HCT116 (cell line): ENCODE measurements at regions not wholly inside any gene's neighbourhood (a gene's known extent, or its start where the extent isn't known, plus 50 kb on each side); places are given as distances from the start of the nearest gene placed in this dataset.

Source experiments
- ATAC-seq: fragments of 200-7000 bp; cut with Tn5 transposase; 2 replicates; pipeline ENCODE4 v1.9.1; 2020; ENCODE audit warnings: mild to moderate bottlenecking, moderate library complexity
- BruUV-seq: library from RNA; stranded (reverse); fragments of 400-500 nt; replicated peaks from 2 replicates; lab custom pipeline; 2021; lab: Mats Ljungman, UMichigan
- CTCF ChIA-PET: fragments of 300-600 bp; sonication (Branson Sonifier 250); formaldehyde crosslinking; loops from one replicate; lab custom pipeline; 2021; ENCODE audit warnings: antibody characterized with exemption; lab: Charles Lee
- POLR2A ChIA-PET: fragments of 300-600, 350-600 bp; sonication (Branson Sonifier 250); formaldehyde crosslinking; loops from one replicate; lab custom pipeline; 2021; ENCODE audit warnings: antibody characterized with exemption; lab: Charles Lee
- RAD21 ChIA-PET, 2 experiments: fragments of 300-600 bp; sonication (Branson Sonifier 250); formaldehyde crosslinking; loops; one replicate each; lab custom pipeline; 2023; ENCODE audit warnings: low total read pairs in 2 of 2; ENCODE audit not compliant: uncharacterized antibody in 2 of 2, unreplicated experiment in 2 of 2, low non-redundant PET in 1 of 2; lab: Charles Lee
- DNase-seq: peaks from one replicate; pipeline ENCODE4 v3.0.0-alpha.2; 2010; ENCODE audit warnings: low read depth, low spot score
- H2AFZ ChIP-seq: fragments of 200-600 bp; shearing (Covaris generic), sonication (generic); 2 replicates; pipeline ENCODE4 v1.6.1; 2017; ENCODE audit warnings: low read depth, mixed run types, mixed read lengths, antibody characterized with exemption, low read length; ENCODE audit not compliant: poor library complexity, severe bottlenecking
- H3K27ac ChIP-seq: 2 replicates; pipeline ENCODE4 v1.5.1; 2012; ENCODE audit warnings: low read depth, low read length
- H3K27me3 ChIP-seq: fragments of 200-600 bp; sonication (generic); 2 replicates; pipeline ENCODE4 v1.6.1; 2016; ENCODE audit warnings: mixed run types, low read length, mixed read lengths; ENCODE audit not compliant: insufficient read depth
- H3K36me3 ChIP-seq, 2 experiments: fragments of 200-500 bp in 1 of 2; fragments of 200-600 bp in 1 of 2; sonication (Bioruptor generic) in 1 of 2; sonication (generic) in 1 of 2; 2 replicates each; pipeline versions ENCODE4 v1.5.1 to v1.6.1; 2014 to 2016; ENCODE audit warnings: low read length in 2 of 2, inconsistent platforms in 1 of 2, mixed read lengths in 1 of 2, mixed run types in 1 of 2; ENCODE audit not compliant: insufficient read depth in 2 of 2, control insufficient read depth in 1 of 2
- H3K4me1 ChIP-seq, 2 experiments: fragments of 200-600 bp in 1 of 2; sonication (generic) in 1 of 2; 2 replicates each; pipeline versions ENCODE4 v1.5.1 to v1.6.1; 2012 to 2017; ENCODE audit warnings: low read length in 2 of 2, inconsistent platforms in 1 of 2, mild to moderate bottlenecking in 1 of 2, mixed read lengths in 1 of 2, mixed run types in 1 of 2, moderate library complexity in 1 of 2; ENCODE audit not compliant: insufficient read depth in 2 of 2, control insufficient read depth in 1 of 2
- H3K4me2 ChIP-seq: fragments of 200-600 bp; sonication (generic); 2 replicates; pipeline ENCODE4 v1.6.1; 2017; ENCODE audit warnings: mixed run types, low read length, mixed read lengths
- H3K4me3 ChIP-seq, 2 experiments: fragments of 200-600 bp in 1 of 2; sonication (generic) in 1 of 2; replicated peaks in 1 of 2; 2 replicates each; pipeline ENCODE4 v1.5.1; 2011 to 2016; ENCODE audit warnings: low read length in 2 of 2, control low read depth in 1 of 2, low read depth in 1 of 2, mild to moderate bottlenecking in 1 of 2, mixed read lengths in 1 of 2, mixed run types in 1 of 2
- H3K79me2 ChIP-seq: fragments of 200-600 bp; sonication (generic); 2 replicates; pipeline ENCODE4 v1.6.1; 2017; ENCODE audit warnings: mild to moderate bottlenecking, mixed run types, low read length, moderate library complexity, mixed read lengths; ENCODE audit not compliant: insufficient read depth
- H3K9ac ChIP-seq: fragments of 200-600 bp; sonication (generic); 2 replicates; pipeline ENCODE4 v1.6.1; 2016; ENCODE audit warnings: low read length, mixed read lengths
- H3K9me2 ChIP-seq: fragments of 200-600 bp; sonication (generic), shearing (Covaris generic); 2 replicates; pipeline ENCODE4 v1.6.1; 2017; ENCODE audit warnings: mixed run types, mild to moderate bottlenecking, moderate library complexity; ENCODE audit not compliant: insufficient read depth
- H3K9me3 ChIP-seq, 2 experiments: fragments of 200-500 bp in 1 of 2; fragments of 200-600 bp in 1 of 2; sonication (Bioruptor generic) in 1 of 2; sonication (generic) in 1 of 2; 2 replicates each; pipeline ENCODE4 v1.6.1; 2014 to 2017; ENCODE audit warnings: low read length in 2 of 2, mixed read lengths in 2 of 2, inconsistent platforms in 1 of 2, low read depth in 1 of 2, mild to moderate bottlenecking in 1 of 2, mixed run types in 1 of 2, moderate library complexity in 1 of 2; ENCODE audit not compliant: control insufficient read depth in 1 of 2, insufficient read depth in 1 of 2
- H4K20me1 ChIP-seq: fragments of 200-600 bp; sonication (generic), shearing (Covaris generic); 2 replicates; pipeline ENCODE4 v1.6.1; 2017; ENCODE audit warnings: mixed run types, mild to moderate bottlenecking, moderate library complexity; ENCODE audit not compliant: insufficient read depth
- CBX3 ChIP-seq: IDR thresholded peaks from 2 replicates; pipeline ENCODE4 v1.6.1; 2012; ENCODE audit warnings: low read depth
- ELF1 ChIP-seq: IDR thresholded peaks from 2 replicates; pipeline ENCODE4 v1.6.1; 2012; ENCODE audit warnings: low read depth, borderline replicate concordance
- FOSL1 ChIP-seq: IDR thresholded peaks from 2 replicates; pipeline ENCODE4 v1.6.1; 2012; ENCODE audit warnings: low read depth
- POLR2A ChIP-seq: IDR thresholded peaks from 2 replicates; pipeline ENCODE4 v1.7.0; 2011; ENCODE audit warnings: borderline replicate concordance; ENCODE audit not compliant: insufficient read depth, insufficient read length; ENCODE audit errors: extremely low read depth
- POLR2AphosphoS5 ChIP-seq: IDR thresholded peaks from 2 replicates; pipeline ENCODE4 v1.6.1; 2011; ENCODE audit warnings: mild to moderate bottlenecking, low read depth, low read length, moderate library complexity
- RAD21 ChIP-seq: IDR thresholded peaks from 2 replicates; pipeline ENCODE4 v1.6.1; 2012; ENCODE audit warnings: low read depth, mild to moderate bottlenecking
- SIN3A ChIP-seq: IDR thresholded peaks from 2 replicates; pipeline ENCODE4 v1.6.1; 2012; ENCODE audit warnings: low read depth
- TCF7L2 ChIP-seq: IDR thresholded peaks from 2 replicates; pipeline ENCODE4 v1.7.0; 2011; ENCODE audit warnings: borderline replicate concordance, inconsistent platforms; ENCODE audit not compliant: insufficient read depth, insufficient read length; ENCODE audit errors: extremely low read depth
- ZNF274 ChIP-seq: fragments of 200-500 bp; sonication (Bioruptor generic); IDR thresholded peaks from 2 replicates; pipeline ENCODE4 v1.6.1; 2014; ENCODE audit warnings: mild to moderate bottlenecking, low read depth, low read length, inconsistent platforms
- intact Hi-C: fragments of 100-400 bp; cut with micrococcal nuclease; formaldehyde crosslinking; loops from 2 replicates; pipeline ENCODE4 v1.10.0; 2022
- TF ChIP-seq, protein P1 (sequence below): IDR thresholded peaks from 2 replicates; pipeline ENCODE4 v1.6.1; 2012
- TF ChIP-seq, protein P2 (sequence below): IDR thresholded peaks from 2 replicates; pipeline ENCODE4 v1.6.1; 2012; ENCODE audit warnings: low read depth
- TF ChIP-seq, protein P3 (sequence below): IDR thresholded peaks from 2 replicates; pipeline ENCODE4 v1.6.1; 2011; ENCODE audit warnings: mild to moderate bottlenecking, low read length, moderate library complexity; ENCODE audit not compliant: insufficient replicate concordance; ENCODE audit errors: extremely low read depth
- TF ChIP-seq, protein P4 (sequence below), 3 experiments: fragments of 200-600 bp in 1 of 3; sonication (generic) in 1 of 3; IDR thresholded peaks in 2 of 3; conservative IDR thresholded peaks in 1 of 3; 2 replicates each; pipeline ENCODE4 v1.5.1; 2012 to 2017; ENCODE audit warnings: low read depth in 2 of 3, low read length in 2 of 3, antibody characterized with exemption in 1 of 3, borderline replicate concordance in 1 of 3, control low read depth in 1 of 3, mild to moderate bottlenecking in 1 of 3, mixed read lengths in 1 of 3, mixed run types in 1 of 3, moderate library complexity in 1 of 3; ENCODE audit not compliant: insufficient read depth in 1 of 3

DNA sequence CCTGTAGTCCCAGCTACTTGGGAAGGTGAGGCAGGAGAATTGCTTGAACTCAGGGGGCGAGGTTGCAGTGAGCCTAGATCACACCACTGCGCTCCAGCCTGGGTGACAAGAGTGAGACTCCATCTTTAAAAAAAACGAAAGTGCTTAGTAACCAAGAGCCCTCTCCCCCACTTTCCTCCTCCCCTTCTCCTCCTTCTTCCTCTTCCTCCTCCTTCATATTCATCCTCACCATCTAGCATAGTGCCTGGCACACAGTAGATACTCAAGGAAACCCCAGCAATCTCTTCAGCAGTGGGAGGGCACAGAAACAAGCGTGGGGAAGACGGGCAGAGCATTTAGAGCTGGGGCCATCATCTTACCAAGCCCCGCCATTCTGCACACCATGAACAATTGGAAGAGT is 119.4 kb upstream of the SLC45A1 start (continued):
- no peak for TF ChIP-seq SIN3A
- TF ChIP-seq, protein P1, sequence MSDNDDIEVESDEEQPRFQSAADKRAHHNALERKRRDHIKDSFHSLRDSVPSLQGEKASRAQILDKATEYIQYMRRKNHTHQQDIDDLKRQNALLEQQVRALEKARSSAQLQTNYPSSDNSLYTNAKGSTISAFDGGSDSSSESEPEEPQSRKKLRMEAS = no peak
- TF ChIP-seq, protein P2, sequence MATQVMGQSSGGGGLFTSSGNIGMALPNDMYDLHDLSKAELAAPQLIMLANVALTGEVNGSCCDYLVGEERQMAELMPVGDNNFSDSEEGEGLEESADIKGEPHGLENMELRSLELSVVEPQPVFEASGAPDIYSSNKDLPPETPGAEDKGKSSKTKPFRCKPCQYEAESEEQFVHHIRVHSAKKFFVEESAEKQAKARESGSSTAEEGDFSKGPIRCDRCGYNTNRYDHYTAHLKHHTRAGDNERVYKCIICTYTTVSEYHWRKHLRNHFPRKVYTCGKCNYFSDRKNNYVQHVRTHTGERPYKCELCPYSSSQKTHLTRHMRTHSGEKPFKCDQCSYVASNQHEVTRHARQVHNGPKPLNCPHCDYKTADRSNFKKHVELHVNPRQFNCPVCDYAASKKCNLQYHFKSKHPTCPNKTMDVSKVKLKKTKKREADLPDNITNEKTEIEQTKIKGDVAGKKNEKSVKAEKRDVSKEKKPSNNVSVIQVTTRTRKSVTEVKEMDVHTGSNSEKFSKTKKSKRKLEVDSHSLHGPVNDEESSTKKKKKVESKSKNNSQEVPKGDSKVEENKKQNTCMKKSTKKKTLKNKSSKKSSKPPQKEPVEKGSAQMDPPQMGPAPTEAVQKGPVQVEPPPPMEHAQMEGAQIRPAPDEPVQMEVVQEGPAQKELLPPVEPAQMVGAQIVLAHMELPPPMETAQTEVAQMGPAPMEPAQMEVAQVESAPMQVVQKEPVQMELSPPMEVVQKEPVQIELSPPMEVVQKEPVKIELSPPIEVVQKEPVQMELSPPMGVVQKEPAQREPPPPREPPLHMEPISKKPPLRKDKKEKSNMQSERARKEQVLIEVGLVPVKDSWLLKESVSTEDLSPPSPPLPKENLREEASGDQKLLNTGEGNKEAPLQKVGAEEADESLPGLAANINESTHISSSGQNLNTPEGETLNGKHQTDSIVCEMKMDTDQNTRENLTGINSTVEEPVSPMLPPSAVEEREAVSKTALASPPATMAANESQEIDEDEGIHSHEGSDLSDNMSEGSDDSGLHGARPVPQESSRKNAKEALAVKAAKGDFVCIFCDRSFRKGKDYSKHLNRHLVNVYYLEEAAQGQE = no peak

DNA sequence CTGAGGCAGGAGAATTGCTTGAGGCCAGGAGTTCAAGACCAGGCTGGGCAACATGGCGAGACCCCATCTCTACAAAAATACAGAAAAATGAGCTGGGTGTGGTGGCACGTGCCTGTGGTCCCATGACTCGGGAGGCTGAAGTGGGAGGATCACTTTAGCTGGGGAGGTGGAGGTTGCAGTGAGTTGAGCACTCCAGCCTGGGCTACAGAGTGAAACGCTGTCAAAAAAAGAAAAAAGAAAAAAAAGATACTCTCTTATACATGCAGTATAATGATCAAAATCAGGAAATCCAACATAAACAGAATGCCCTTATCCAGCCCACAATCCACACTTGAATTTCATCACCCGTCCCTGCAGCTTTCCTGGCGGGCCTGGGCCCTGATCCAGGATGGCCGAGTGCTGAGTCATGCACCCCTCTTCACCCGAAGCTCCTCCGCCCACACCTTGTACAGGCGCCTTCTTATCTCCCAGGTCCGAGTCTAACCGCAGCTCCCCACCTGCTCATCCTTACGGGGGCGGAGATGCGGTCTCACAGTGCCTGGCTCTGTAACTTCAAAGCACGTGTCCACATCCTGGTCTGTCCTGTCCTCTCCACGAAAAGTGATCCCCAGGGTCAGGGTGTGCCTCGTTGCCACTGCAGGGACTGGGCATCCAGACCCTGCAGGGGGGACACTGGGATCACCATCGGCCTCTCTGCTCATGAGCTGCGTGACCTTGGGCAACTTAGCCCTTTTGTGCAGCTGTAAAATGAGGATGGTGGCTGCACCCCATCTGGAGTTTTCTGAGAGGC is 120.2 kb upstream of the SLC45A1 start:
- no peak overlapping the region for H2AFZ ChIP-seq
- ChIA-PET CTCF (interaction anchor here (0.9 to 1.5 kb wide), 2 partner anchors 116 to 167 kb away, joined by 5 to 9 read pairs; no protein-coding TSS in a partner anchor), POLR2A (interaction anchor here (0.6 to 7.6 kb wide), 23 partner anchors 9 to 224 kb away, joined by 3 to 93 read pairs (median 5); partner anchors contain the start of gene ERRFI1), RAD21 (interaction anchor here (0.6 to 1.3 kb wide), 7 partner anchors 32 to 119 kb away, joined by 3 to 5 read pairs (median 3); no protein-coding TSS in a partner anchor)
- no peaks in the 10 kb centered on the region for H3K9me2 ChIP-seq
- DNase-seq (peak; percentile 97), ATAC-seq (peak; percentile 74)
- peak overlapping the region; percentile 59 for H3K4me2 ChIP-seq
- H4K20me1 ChIP-seq = no peaks in the 10 kb centered on the region
- H3K9me3 ChIP-seq = no peaks in the 10 kb centered on the region
- H3K27ac ChIP-seq = peak overlapping the region; percentile 91
- no peak overlapping the region for H3K4me3 ChIP-seq
- intact Hi-C loops = no loop called here
- peaks cover 87 to 99% of the 10 kb centered on the region in 2 experiments for H3K4me1 ChIP-seq
- H3K9ac ChIP-seq = peak overlapping the region; percentile 64
- no peaks in the 10 kb centered on the region for H3K36me3 ChIP-seq
- no peaks in the 10 kb centered on the region for H3K27me3 ChIP-seq
- no peaks in the 10 kb centered on the region for H3K79me2 ChIP-seq
- no TSS peak for BruUV-seq
- TF ChIP-seq ZNF274 (no peak), RAD21 (no peak), SIN3A (no peak), ELF1 (no peak), FOSL1 (no peak), CBX3 (no peak), POLR2AphosphoS5 (peak; percentile 91), TCF7L2 (peak; percentile 99), POLR2A (peak; percentile 26)
- TF ChIP-seq, protein P1 = no peak
- TF ChIP-seq, protein P3, sequence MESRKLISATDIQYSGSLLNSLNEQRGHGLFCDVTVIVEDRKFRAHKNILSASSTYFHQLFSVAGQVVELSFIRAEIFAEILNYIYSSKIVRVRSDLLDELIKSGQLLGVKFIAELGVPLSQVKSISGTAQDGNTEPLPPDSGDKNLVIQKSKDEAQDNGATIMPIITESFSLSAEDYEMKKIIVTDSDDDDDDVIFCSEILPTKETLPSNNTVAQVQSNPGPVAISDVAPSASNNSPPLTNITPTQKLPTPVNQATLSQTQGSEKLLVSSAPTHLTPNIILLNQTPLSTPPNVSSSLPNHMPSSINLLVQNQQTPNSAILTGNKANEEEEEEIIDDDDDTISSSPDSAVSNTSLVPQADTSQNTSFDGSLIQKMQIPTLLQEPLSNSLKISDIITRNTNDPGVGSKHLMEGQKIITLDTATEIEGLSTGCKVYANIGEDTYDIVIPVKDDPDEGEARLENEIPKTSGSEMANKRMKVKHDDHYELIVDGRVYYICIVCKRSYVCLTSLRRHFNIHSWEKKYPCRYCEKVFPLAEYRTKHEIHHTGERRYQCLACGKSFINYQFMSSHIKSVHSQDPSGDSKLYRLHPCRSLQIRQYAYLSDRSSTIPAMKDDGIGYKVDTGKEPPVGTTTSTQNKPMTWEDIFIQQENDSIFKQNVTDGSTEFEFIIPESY = peak; percentile 43
- TF ChIP-seq, protein P4, sequence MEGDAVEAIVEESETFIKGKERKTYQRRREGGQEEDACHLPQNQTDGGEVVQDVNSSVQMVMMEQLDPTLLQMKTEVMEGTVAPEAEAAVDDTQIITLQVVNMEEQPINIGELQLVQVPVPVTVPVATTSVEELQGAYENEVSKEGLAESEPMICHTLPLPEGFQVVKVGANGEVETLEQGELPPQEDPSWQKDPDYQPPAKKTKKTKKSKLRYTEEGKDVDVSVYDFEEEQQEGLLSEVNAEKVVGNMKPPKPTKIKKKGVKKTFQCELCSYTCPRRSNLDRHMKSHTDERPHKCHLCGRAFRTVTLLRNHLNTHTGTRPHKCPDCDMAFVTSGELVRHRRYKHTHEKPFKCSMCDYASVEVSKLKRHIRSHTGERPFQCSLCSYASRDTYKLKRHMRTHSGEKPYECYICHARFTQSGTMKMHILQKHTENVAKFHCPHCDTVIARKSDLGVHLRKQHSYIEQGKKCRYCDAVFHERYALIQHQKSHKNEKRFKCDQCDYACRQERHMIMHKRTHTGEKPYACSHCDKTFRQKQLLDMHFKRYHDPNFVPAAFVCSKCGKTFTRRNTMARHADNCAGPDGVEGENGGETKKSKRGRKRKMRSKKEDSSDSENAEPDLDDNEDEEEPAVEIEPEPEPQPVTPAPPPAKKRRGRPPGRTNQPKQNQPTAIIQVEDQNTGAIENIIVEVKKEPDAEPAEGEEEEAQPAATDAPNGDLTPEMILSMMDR (IDR thresholded peaks at IDR 0.05 in 2 of 3, conservative IDR thresholded peaks at IDR 0.05 in 1 of 3; ENCODE audit: borderline replicate concordance in 1 of 3, insufficient read depth in 1 of 3, low read depth in 2 of 3, low read length in 2 of 3) = no peak
